Natural killer cell treated with Interleukin-12 subunit alpha and Interleukin-12 subunit beta and Interleukin-15 and Interleukin-18, amount 100 ng/mL, for 72 hours (primary cell): ENCODE measurements at regions not wholly inside any gene's neighbourhood (a gene's known extent, or its start where the extent isn't known, plus 50 kb on each side); places are given as distances from the start of the nearest gene placed in this dataset.
"Not testable (repeated sequence)": the region's sequence is repeated elsewhere in the genome, so short reads cannot be mapped to it uniquely, and the experiment has no call there.

Source experiments
- ATAC-seq, 2 donors: fragments of 150-1000 bp; cut with Tn5 transposase in 1 of 2; sonication (Bioruptor Pico), chemical (Tn5 transposase) in 1 of 2; 2 replicates each; pipeline ENCODE4 v1.10.0; 2021
- DNase-seq: peaks from one replicate; pipeline ENCODE4 v3.0.0; 2022; ENCODE audit warnings: low spot score
- H3K27ac Mint-ChIP-seq, 2 donors: 1 replicate in 1 of 2; 2 replicates in 1 of 2; pipeline ENCODE4 v1.8.0; 2022; ENCODE audit warnings: mixed read lengths in 2 of 2, mild to moderate bottlenecking in 1 of 2, moderate library complexity in 1 of 2
- H3K27me3 Mint-ChIP-seq, 2 donors: 1 replicate in 1 of 2; 2 replicates in 1 of 2; pipeline ENCODE4 v1.8.0; 2022; ENCODE audit warnings: mixed read lengths in 2 of 2
- H3K36me3 Mint-ChIP-seq: one replicate; pipeline ENCODE4 v1.8.0; 2022; ENCODE audit warnings: mixed read lengths
- H3K4me1 Mint-ChIP-seq, 2 donors: 1 replicate in 1 of 2; 2 replicates in 1 of 2; pipeline ENCODE4 v1.8.0; 2022; ENCODE audit warnings: low read depth in 2 of 2, mixed read lengths in 2 of 2, mild to moderate bottlenecking in 1 of 2
- H3K4me3 Mint-ChIP-seq: one replicate; pipeline ENCODE4 v1.8.0; 2022; ENCODE audit warnings: mixed read lengths
- H3K9me3 Mint-ChIP-seq: 2 replicates; pipeline ENCODE4 v1.8.0; 2022; ENCODE audit warnings: mixed read lengths

DNA sequence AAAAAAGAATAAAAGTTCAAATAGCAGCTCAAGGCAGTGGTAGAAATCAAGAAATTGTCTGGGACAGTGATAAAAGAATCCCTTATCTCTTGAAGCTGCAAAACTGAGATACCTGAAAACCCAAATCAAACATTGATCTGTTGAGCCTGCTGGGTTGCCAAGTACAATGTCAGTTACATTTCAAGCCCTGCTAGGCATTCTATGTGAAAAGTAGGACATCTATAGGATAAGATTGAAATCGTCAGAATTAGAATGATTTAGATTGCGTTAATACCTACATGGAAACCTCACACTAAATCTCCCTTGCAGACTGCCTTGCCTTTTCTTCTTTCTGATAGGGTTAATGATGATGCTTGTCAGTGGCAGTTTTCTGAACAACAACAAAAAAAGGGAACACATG lies 1684.4 kb upstream of the B3GALT2 start:
- ATAC-seq: no peak
- DNase-seq: no peak
- Mint-ChIP-seq H3K4me3 (no peak overlapping the region), H3K36me3 (peaks cover 7% of the 10 kb centered on the region), H3K4me1 (no peaks in the 10 kb centered on the region), H3K27ac (no peak overlapping the region), H3K9me3 (peaks cover 15% of the 10 kb centered on the region), H3K27me3 (no peaks in the 10 kb centered on the region)

DNA sequence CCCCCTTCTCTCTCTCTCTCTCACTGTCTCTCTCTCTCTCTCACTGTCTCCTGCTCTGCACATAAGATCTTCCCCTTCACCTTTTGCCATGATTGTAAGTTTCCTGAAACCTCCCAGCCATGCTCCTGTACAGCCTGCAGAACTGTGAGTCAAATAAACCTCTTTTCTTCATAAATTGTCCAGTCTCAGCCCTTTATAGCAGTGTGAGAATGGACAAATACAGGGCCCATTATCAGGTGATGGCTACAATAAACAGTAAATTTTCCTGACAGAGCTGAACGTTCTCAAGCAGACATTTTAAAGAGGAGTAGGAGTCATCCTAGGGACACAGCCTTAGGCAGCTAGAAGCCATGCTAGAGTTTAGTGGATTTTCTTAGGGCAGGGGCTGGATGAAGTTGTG lies 1679.7 kb upstream of the B3GALT2 start:
- ATAC-seq (no peak), DNase-seq (no peak)
- Mint-ChIP-seq H3K36me3 (no peaks in the 10 kb centered on the region), H3K9me3 (peaks cover 12% of the 10 kb centered on the region), H3K4me3 (no peak overlapping the region), H3K27ac (no peak overlapping the region), H3K27me3 (no peaks in the 10 kb centered on the region), H3K4me1 (no peaks in the 10 kb centered on the region)

DNA sequence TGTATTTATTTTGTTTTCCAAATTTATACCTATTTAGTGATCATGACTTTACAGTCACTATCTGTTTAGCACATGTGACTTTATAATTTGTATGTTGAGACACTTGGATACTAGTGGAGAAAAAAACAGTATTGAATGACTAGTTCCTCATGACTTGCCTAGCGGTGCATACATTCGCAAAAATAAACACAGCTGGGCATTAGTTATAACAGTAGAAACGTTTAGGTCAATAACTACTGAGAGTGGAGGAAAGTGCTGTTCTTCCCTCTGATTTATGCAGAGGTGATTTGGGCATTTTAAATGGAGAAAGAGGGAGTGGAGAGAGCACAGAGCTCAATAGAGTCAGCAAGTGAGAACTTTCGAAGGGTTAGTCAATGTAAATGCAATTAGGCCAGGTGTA lies 1679.0 kb upstream of the B3GALT2 start:
- Mint-ChIP-seq H3K27me3 (no peaks in the 10 kb centered on the region), H3K36me3 (peaks cover 5% of the 10 kb centered on the region), H3K9me3 (peaks cover 16% of the 10 kb centered on the region), H3K4me3 (no peak overlapping the region), H3K27ac (no peak overlapping the region), H3K4me1 (no peaks in the 10 kb centered on the region)
- no peak for DNase-seq
- ATAC-seq: no peak

DNA sequence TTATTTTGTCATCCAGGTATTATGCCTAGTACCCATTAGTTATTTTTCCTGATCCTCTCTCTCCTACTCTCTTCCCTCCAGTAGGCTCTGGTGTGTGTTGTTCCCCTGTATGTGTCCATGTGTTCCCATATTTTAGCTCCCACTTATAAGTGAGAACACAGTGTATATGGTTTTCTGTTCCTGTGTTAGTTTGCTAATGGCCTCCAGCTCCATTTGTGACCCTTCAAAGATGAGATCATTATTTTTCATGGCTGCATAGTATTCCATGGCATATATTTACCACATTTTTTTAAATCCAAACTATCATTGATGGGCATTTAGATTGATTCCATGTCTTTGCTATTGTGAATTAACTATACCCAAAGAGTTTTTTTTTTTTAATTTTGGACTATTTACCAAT lies 1675.7 kb upstream of the B3GALT2 start:
- H3K27ac Mint-ChIP-seq: no peak overlapping the region
- no peak for DNase-seq
- no peak overlapping the region for H3K4me3 Mint-ChIP-seq
- peaks cover 12% of the 10 kb centered on the region for H3K9me3 Mint-ChIP-seq
- H3K36me3 Mint-ChIP-seq: peaks cover 5% of the 10 kb centered on the region
- H3K27me3 Mint-ChIP-seq: no peaks in the 10 kb centered on the region
- H3K4me1 Mint-ChIP-seq: no peaks in the 10 kb centered on the region
- ATAC-seq: no peak

DNA sequence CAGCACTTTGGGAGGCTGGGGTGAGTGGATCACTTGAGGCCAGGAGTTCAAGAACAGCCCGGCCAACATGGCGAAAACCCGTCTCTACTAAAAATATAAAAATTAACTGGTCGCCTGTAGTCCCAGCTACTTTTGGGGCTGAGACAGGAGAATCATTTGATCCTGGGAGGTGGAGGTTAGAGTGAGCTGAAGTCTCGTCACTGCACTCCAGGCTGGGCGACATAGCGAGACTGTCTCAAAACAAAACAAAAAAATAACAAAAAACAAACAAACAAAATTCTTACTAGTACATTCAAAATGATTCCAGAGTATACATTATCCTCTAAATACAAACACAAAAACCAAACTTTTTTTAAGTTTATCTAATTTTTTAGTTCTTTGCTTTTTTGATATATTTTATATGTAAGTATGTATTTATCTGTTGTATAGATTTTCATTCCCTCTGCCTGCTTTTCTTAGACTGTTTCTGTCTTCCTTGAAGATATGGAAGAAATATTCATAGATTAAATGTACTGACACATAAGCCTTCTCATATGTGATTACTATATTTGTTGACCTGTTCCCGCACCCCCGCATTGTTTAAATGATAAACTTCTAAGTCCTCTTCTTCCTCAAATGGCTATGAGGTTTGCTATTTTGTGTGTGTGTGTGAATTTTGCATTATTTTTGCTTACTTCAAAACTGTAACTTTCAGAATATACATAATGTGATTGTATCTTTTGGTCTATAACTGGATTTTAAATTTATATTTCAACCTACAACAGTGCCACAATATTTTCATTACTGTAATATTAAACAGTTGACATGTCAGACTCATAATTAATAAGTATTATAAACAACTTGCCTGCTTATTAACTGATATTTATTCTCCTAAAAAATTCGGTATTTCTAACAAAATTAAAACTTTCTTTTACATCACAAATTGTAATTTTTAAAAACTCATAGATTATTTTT lies 1674.1 kb upstream of the B3GALT2 start:
- peaks cover 7% of the 10 kb centered on the region for H3K9me3 Mint-ChIP-seq
- H3K27me3 Mint-ChIP-seq: no peaks in the 10 kb centered on the region
- no peak overlapping the region for H3K4me3 Mint-ChIP-seq
- DNase-seq: no peak
- no peaks in the 10 kb centered on the region for H3K4me1 Mint-ChIP-seq
- no peak for ATAC-seq
- no peak overlapping the region for H3K27ac Mint-ChIP-seq
- H3K36me3 Mint-ChIP-seq: peaks cover 5% of the 10 kb centered on the region

DNA sequence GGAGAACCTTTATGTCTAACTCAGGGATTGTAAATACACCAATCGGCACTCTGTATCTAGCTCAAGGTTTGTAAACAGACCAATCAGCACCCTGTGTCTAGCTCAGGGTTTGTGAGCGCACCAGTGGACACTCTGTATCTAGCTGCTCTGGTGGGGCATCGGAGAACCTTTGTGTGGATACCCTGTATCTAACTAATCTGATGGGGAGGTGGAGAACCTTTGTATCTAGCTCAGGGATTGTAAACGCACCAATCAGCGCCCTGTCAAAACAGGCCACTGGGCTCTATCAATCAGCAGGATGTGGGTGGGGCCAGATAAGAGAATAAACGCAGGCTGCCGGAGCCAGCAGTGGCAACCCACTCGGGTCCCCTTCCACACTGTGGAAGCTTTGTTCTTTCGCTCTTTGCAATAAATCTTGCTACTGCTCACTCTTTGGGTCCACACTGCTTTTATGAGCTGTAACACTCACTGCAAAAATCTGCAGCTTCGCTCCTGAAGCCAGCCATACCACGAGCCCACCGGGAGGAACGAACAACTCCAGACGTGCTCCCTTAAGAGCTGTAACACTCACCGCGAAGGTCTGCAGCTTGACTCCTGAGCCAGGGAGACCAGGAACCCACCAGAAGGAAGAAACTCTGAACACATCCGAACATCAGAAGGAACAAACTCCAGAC lies 1673.2 kb upstream of the B3GALT2 start:
- not testable (repeated sequence) for H3K4me1 Mint-ChIP-seq, H3K27ac Mint-ChIP-seq, H3K36me3 Mint-ChIP-seq, H3K9me3 Mint-ChIP-seq, H3K27me3 Mint-ChIP-seq, H3K4me3 Mint-ChIP-seq, DNase-seq, ATAC-seq

DNA sequence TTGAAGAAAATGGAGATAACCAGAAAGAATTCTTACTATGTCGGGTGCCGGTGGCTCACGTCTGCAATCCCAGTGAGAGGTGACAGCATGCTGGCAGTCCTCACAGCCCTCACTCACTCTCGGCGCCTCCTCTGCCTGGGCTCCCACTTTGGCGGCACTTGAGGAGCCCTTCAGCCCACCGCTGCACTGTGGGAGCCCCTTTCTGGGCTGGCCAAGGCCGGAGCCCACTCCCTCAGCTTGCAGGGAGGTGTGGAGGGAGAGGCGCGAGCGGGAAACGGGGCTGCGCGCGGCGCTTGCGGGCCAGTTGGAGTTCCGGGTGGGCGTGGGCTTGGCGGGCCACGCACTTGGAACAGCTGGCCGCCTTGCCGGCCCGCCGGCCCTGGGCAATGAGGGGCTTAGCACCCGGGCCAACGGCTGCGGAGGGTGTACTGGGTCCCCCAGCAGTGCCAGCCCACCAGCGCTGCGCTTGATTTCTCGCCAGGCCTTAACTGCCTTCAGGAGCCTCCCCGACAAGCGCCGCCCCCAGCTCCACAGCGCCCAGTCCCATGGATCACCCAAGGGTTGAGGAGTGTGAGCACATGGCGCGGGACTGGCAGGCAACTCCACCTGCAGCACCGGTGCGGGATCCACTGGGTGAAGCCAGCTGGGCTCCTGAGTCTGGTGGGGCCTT lies 1672.5 kb upstream of the B3GALT2 start:
- not testable (repeated sequence) for H3K4me3 Mint-ChIP-seq, ATAC-seq

DNA sequence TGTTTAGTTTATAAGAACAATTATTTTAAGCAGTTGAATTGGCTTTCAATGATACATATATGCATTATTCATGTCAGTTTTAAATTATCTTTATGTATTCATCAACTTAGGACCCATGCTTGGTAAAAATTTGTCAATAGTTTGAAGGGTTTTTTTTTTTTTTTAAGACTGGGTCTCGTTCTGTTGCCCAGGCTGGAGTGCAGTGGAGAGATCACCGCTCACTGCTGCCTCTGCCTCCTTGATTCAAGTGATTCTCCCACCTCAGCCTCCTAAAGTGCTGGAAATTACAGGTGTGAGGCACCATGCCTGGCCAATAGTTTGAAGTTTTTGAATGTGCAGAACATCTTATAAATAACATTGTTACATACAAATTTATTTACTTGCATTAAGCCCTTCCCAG lies 1671.0 kb upstream of the B3GALT2 start:
- peaks cover 5% of the 10 kb centered on the region for H3K36me3 Mint-ChIP-seq
- H3K9me3 Mint-ChIP-seq: peaks cover 15% of the 10 kb centered on the region
- no peaks in the 10 kb centered on the region for H3K4me1 Mint-ChIP-seq
- H3K4me3 Mint-ChIP-seq: no peak overlapping the region
- DNase-seq (no peak), ATAC-seq (no peak)
- H3K27ac Mint-ChIP-seq: no peak overlapping the region
- no peaks in the 10 kb centered on the region for H3K27me3 Mint-ChIP-seq

More for the DNA sequence above, 1672.5 kb upstream of the B3GALT2 start:
- H3K27me3 Mint-ChIP-seq, H3K27ac Mint-ChIP-seq, H3K4me1 Mint-ChIP-seq, H3K36me3 Mint-ChIP-seq, DNase-seq: not testable (repeated sequence)
- peaks cover 11% of the 10 kb centered on the region for H3K9me3 Mint-ChIP-seq

DNA sequence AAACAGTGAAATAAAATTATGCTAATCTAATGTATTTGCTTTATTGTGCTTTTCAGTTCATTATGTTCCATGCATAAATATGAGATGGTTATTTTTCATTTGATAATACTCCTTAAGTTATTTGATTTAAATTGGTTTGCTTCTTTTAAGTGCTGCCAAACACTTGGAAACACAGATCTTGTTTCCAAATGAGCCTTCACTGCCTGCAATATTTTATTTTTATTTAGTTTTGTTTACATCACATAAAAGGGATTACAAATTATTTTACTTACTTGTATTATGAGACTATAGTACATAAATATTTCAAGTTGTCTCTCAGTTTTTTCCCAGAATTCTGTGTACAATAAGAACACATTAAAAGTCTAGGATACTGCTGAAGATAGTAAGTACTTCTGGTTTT lies 1662.4 kb upstream of the B3GALT2 start:
- Mint-ChIP-seq H3K4me3 (no peak overlapping the region), H3K4me1 (no peaks in the 10 kb centered on the region), H3K27ac (no peak overlapping the region), H3K36me3 (no peaks in the 10 kb centered on the region), H3K9me3 (peaks cover 16% of the 10 kb centered on the region), H3K27me3 (no peaks in the 10 kb centered on the region)
- DNase-seq (no peak), ATAC-seq (no peak)

DNA sequence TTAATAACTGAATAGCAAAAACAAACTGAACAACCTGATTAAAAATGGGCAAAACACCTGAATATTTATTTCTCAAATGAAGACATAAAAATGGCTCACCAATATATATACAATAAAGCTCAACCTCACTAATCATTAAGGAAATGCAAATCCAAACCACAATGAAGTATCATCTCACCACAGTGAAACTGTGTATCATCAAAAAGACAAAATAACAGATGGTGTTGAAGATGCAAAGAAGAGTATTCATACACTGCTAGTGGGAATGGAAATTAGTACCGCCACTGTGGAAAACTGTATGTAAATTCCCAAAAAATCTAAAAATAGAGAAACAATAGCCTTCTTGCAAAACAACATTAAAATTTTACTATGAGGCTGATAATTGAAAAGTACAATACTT lies 1660.1 kb upstream of the B3GALT2 start:
- no peaks in the 10 kb centered on the region for H3K27me3 Mint-ChIP-seq
- H3K36me3 Mint-ChIP-seq: no peaks in the 10 kb centered on the region
- ATAC-seq (no peak), DNase-seq (no peak)
- H3K9me3 Mint-ChIP-seq: peaks cover 18% of the 10 kb centered on the region
- H3K4me1 Mint-ChIP-seq: no peaks in the 10 kb centered on the region
- no peak overlapping the region for H3K4me3 Mint-ChIP-seq
- no peak overlapping the region for H3K27ac Mint-ChIP-seq

DNA sequence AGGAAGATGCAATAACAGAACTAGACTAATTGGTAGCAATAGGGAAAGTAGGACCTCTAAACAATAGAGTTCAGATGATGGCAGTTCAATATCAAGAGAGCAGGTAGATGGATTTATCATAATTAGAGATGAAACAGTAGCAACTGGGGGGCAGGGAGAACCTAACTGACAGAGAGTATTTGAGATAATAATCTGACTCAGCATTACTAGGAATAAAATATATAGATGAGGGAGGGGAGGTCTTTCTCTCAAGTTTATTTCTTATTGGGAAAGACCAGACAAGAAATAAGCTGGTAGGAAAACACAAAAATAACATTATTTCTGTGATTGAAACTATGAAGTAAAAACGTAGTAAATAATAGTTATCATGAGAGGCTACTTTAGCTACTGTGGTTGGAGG lies 1656.7 kb upstream of the B3GALT2 start:
- Mint-ChIP-seq H3K36me3 (no peaks in the 10 kb centered on the region), H3K4me3 (no peak overlapping the region), H3K27me3 (no peaks in the 10 kb centered on the region)

DNA sequence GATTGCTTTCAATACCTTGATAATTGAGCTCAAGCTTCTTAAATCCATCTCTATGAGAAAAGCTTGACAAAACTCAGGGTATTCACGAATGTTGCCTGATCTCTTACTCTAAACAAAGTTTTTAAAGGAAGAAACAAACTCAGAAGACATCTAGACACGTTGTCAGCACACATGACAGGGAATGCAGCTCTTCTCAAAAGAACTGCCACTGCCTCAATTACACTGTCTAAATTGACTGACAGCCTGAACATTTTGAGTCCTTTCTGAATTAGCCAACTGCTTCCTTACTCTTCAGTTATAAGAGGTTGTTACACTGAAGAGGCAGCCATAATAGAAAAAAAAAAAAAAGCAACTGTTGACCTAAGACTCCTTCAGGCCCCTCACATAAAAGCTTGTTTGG lies 1646.7 kb upstream of the B3GALT2 start:
- no peak overlapping the region for H3K4me3 Mint-ChIP-seq
- H3K36me3 Mint-ChIP-seq: peaks cover 7% of the 10 kb centered on the region
- no peaks in the 10 kb centered on the region for H3K4me1 Mint-ChIP-seq
- peaks cover 18% of the 10 kb centered on the region for H3K9me3 Mint-ChIP-seq
- DNase-seq: no peak
- H3K27ac Mint-ChIP-seq: no peak overlapping the region
- no peak for ATAC-seq
- no peaks in the 10 kb centered on the region for H3K27me3 Mint-ChIP-seq

More for the DNA sequence above, 1656.7 kb upstream of the B3GALT2 start:
- Mint-ChIP-seq H3K27ac (no peak overlapping the region), H3K9me3 (peaks cover 22% of the 10 kb centered on the region), H3K4me1 (no peaks in the 10 kb centered on the region)
- no peak for ATAC-seq
- no peak for DNase-seq

DNA sequence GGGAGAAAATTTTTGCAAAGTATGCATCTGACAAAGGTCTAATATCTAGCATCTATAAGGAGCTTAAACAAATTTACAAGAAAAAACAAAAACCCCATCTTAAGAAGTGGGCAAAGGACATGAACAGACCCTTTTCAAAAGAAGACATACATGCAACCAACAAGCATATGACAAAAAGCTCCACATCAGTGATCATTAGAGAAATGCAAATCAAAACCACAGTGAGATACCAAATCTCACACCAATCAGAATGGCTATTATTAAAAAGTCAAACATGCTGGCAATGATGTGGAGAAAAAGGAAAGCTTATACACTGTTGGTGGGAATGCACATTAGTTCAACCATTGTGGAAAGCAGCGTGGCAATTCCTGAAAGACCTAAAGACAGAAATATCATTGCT lies 1645.2 kb upstream of the B3GALT2 start:
- H3K36me3 Mint-ChIP-seq, H3K27ac Mint-ChIP-seq, H3K4me3 Mint-ChIP-seq, DNase-seq, H3K27me3 Mint-ChIP-seq, H3K4me1 Mint-ChIP-seq, ATAC-seq: not testable (repeated sequence)
- H3K9me3 Mint-ChIP-seq: peaks cover 16% of the 10 kb centered on the region

DNA sequence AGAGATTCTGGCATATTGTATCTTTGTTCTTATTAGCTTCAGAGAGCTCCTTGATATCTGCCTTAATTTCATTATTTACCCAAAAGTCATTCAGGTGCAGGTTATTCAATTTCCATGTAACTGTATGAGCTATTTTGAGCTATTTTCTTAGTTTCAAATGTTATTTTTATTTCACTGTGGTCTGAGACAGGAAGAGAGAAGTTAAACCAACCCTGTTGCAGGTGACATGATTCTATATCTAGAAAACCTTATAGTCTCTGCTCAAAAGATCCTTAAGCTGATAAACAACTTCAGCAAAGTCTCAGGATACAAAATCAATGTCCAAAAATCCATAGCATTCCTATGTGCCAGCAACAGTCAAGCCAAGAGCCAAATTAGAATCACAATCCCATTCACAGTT lies 1644.0 kb upstream of the B3GALT2 start:
- Mint-ChIP-seq H3K27ac (no peak overlapping the region), H3K4me1 (no peaks in the 10 kb centered on the region), H3K4me3 (no peak overlapping the region), H3K9me3 (peaks cover 15% of the 10 kb centered on the region), H3K36me3 (peaks cover 7% of the 10 kb centered on the region), H3K27me3 (no peaks in the 10 kb centered on the region)
- ATAC-seq: no peak
- no peak for DNase-seq
